Caco-2 (cell line): ENCODE measurements at regions not wholly inside any gene's neighbourhood (a gene's known extent, or its start where the extent isn't known, plus 50 kb on each side); places are given as distances from the start of the nearest gene placed in this dataset.

Experiments
- BruUV-seq: library from RNA; stranded (reverse); fragments of 400-500 nt; replicated peaks from 2 replicates; lab custom pipeline; 2021; lab: Mats Ljungman, UMichigan
- CTCF ChIA-PET: fragments of 300-600 bp; sonication (Branson Sonifier 250); formaldehyde crosslinking; loops from one replicate; lab custom pipeline; 2022; ENCODE audit warnings: antibody characterized with exemption; lab: Charles Lee
- POLR2A ChIA-PET: fragments of 300-600 bp; sonication (Branson Sonifier 250); formaldehyde crosslinking; loops from one replicate; lab custom pipeline; 2022; ENCODE audit warnings: antibody characterized with exemption; lab: Charles Lee
- DNase-seq, 2 experiments: peaks; one replicate each; pipeline versions ENCODE4 v3.0.0 to v3.0.0-alpha.2; 2020 to 2022
- H3K27me3 ChIP-seq: replicated peaks from 2 replicates; pipeline ENCODE4 v1.6.0; 2011; ENCODE audit warnings: low read length; ENCODE audit not compliant: control insufficient read depth, insufficient read depth
- H3K36me3 ChIP-seq: 2 replicates; pipeline ENCODE4 v1.5.1; 2011; ENCODE audit warnings: low read length; ENCODE audit not compliant: control insufficient read depth, insufficient read depth
- H3K4me1 ChIP-seq: fragments of 250-450 bp; sonication (Bioruptor Pico); 2 replicates; pipeline ENCODE4 v1.5.1; 2020; ENCODE audit warnings: mild to moderate bottlenecking
- H3K4me3 ChIP-seq: 2 replicates; pipeline ENCODE4 v1.5.1; 2011; ENCODE audit warnings: low read depth, mild to moderate bottlenecking, control low read depth, low read length
- H3K9me3 ChIP-seq: fragments of 250-450 bp; sonication (Bioruptor Pico); 2 replicates; pipeline ENCODE4 v1.5.1; 2020; ENCODE audit warnings: mild to moderate bottlenecking, moderate library complexity
- H3K27ac Mint-ChIP-seq: one replicate; pipeline ENCODE4 v1.8.0; 2022; ENCODE audit warnings: mixed read lengths; ENCODE audit not compliant: unreplicated experiment
- H3K27me3 Mint-ChIP-seq: one replicate; pipeline ENCODE4 v1.8.0; 2022; ENCODE audit warnings: mixed read lengths; ENCODE audit not compliant: insufficient read depth, unreplicated experiment
- H3K36me3 Mint-ChIP-seq: one replicate; pipeline ENCODE4 v1.8.0; 2022; ENCODE audit warnings: mild to moderate bottlenecking, mixed read lengths; ENCODE audit not compliant: insufficient read depth, unreplicated experiment
- H3K4me1 Mint-ChIP-seq: one replicate; pipeline ENCODE4 v1.8.0; 2022; ENCODE audit warnings: low read depth, mixed read lengths; ENCODE audit not compliant: unreplicated experiment
- H3K4me3 Mint-ChIP-seq: one replicate; pipeline ENCODE4 v1.8.0; 2022; ENCODE audit warnings: mild to moderate bottlenecking, moderate library complexity, mixed read lengths; ENCODE audit not compliant: unreplicated experiment
- H3K9me3 Mint-ChIP-seq: one replicate; pipeline ENCODE4 v1.8.0; 2022; ENCODE audit warnings: mixed read lengths; ENCODE audit not compliant: unreplicated experiment
- CTCF ChIP-seq, 2 experiments: fragments of 200-600 bp in 1 of 2; IDR thresholded peaks; 1 replicate in 1 of 2; 2 replicates in 1 of 2; pipeline versions ENCODE4 v1.5.1 to v1.8.0; 2011 to 2022; ENCODE audit warnings: antibody characterized with exemption in 1 of 2, control low read depth in 1 of 2, inconsistent platforms in 1 of 2, low read depth in 1 of 2, low read length in 1 of 2, mild to moderate bottlenecking in 1 of 2, moderate library complexity in 1 of 2; ENCODE audit not compliant: insufficient read depth in 1 of 2, severe bottlenecking in 1 of 2, unreplicated experiment in 1 of 2
- intact Hi-C: fragments of 100-400 bp; cut with micrococcal nuclease; formaldehyde crosslinking; loops from one replicate; pipeline ENCODE4 v1.10.0; 2022; ENCODE audit not compliant: unreplicated experiment

- CTCF ChIA-PET: no interaction called here
- no peaks in the 10 kb centered on the region for H3K4me1 ChIP-seq
- Mint-ChIP-seq H3K27ac (no peak overlapping the region), H3K4me1 (no peaks in the 10 kb centered on the region), H3K36me3 (no peaks in the 10 kb centered on the region), H3K4me3 (no peak overlapping the region), H3K27me3 (no peaks in the 10 kb centered on the region), H3K9me3 (peaks cover 16% of the 10 kb centered on the region)
- no peaks in the 10 kb centered on the region for H3K36me3 ChIP-seq
- intact Hi-C loops: no loop called here
- no peak for DNase-seq
- POLR2A ChIA-PET: no interaction called here
- no peaks in the 10 kb centered on the region for H3K27me3 ChIP-seq
- no peak for TF ChIP-seq CTCF (IDR thresholded peaks at IDR 0.05; ENCODE audit: insufficient read depth in 1 of 2, low read depth in 1 of 2, low read length in 1 of 2, severe bottlenecking in 1 of 2, unreplicated experiment in 1 of 2)
- H3K9me3 ChIP-seq: no peaks in the 10 kb centered on the region
- BruUV-seq: no TSS peak
- H3K4me3 ChIP-seq: no peak overlapping the region
Observed at GRCh38 chr3:6039971-6040370, 820.9 kb upstream of the GRM7 start.

GRCh38 chr3:6041894-6042293 lies 819.0 kb upstream of the GRM7 start:
- no peaks in the 10 kb centered on the region for H3K4me1 Mint-ChIP-seq
- H3K9me3 Mint-ChIP-seq: peaks cover 16% of the 10 kb centered on the region
- BruUV-seq: no TSS peak
- CTCF ChIA-PET: no interaction called here
- DNase-seq: no peak
- POLR2A ChIA-PET: no interaction called here
- intact Hi-C loops: no loop called here
- H3K36me3 Mint-ChIP-seq: no peaks in the 10 kb centered on the region
- H3K27me3 ChIP-seq: no peaks in the 10 kb centered on the region
- no peaks in the 10 kb centered on the region for H3K27me3 Mint-ChIP-seq
- no peak overlapping the region for H3K4me3 ChIP-seq
- no peak overlapping the region for H3K4me3 Mint-ChIP-seq
- no peak for TF ChIP-seq CTCF (IDR thresholded peaks at IDR 0.05; ENCODE audit: insufficient read depth in 1 of 2, low read depth in 1 of 2, low read length in 1 of 2, severe bottlenecking in 1 of 2, unreplicated experiment in 1 of 2)
- no peaks in the 10 kb centered on the region for H3K36me3 ChIP-seq
- H3K27ac Mint-ChIP-seq: no peak overlapping the region
- peaks cover 3% of the 10 kb centered on the region for H3K9me3 ChIP-seq
- no peaks in the 10 kb centered on the region for H3K4me1 ChIP-seq

- peaks cover 17% of the 10 kb centered on the region for H3K9me3 ChIP-seq
- BruUV-seq: no TSS peak
- no peak for DNase-seq
- Mint-ChIP-seq H3K36me3 (no peaks in the 10 kb centered on the region), H3K27ac (no peak overlapping the region), H3K27me3 (no peaks in the 10 kb centered on the region), H3K4me1 (no peaks in the 10 kb centered on the region), H3K9me3 (peaks cover 38% of the 10 kb centered on the region), H3K4me3 (no peak overlapping the region)
- intact Hi-C loops: no loop called here
- CTCF ChIA-PET: no interaction called here
- no peak for TF ChIP-seq CTCF (IDR thresholded peaks at IDR 0.05; ENCODE audit: insufficient read depth in 1 of 2, low read depth in 1 of 2, low read length in 1 of 2, severe bottlenecking in 1 of 2, unreplicated experiment in 1 of 2)
- POLR2A ChIA-PET: no interaction called here
- H3K27me3 ChIP-seq: no peaks in the 10 kb centered on the region
- no peak overlapping the region for H3K4me3 ChIP-seq
- H3K4me1 ChIP-seq: no peaks in the 10 kb centered on the region
- H3K36me3 ChIP-seq: no peaks in the 10 kb centered on the region
Observed at GRCh38 chr3:6047016-6047415, 813.9 kb upstream of the GRM7 start.
